Neural progenitor cell (in vitro differentiated cells): ENCODE measurements at regions not wholly inside any gene's neighbourhood (a gene's known extent, or its start where the extent isn't known, plus 50 kb on each side); places are given as distances from the start of the nearest gene placed in this dataset.

Experiments used
- EZH2 ChIP-seq: fragments of 200-600 bp; sonication (generic); IDR thresholded peaks from 2 replicates; pipeline ENCODE4 v1.6.1; 2017; ENCODE audit warnings: antibody characterized with exemption, mild to moderate bottlenecking, moderate library complexity
- EZH2phosphoT487 ChIP-seq: fragments of 200-600 bp; sonication (generic); IDR thresholded peaks from 2 replicates; pipeline ENCODE4 v1.6.1; 2017; ENCODE audit warnings: antibody characterized with exemption
- TF ChIP-seq, protein P1 (sequence below): fragments of 200-600 bp; sonication (generic); IDR thresholded peaks from 2 replicates; pipeline ENCODE4 v1.5.1; 2017; ENCODE audit warnings: antibody characterized with exemption, mild to moderate bottlenecking

DNA sequence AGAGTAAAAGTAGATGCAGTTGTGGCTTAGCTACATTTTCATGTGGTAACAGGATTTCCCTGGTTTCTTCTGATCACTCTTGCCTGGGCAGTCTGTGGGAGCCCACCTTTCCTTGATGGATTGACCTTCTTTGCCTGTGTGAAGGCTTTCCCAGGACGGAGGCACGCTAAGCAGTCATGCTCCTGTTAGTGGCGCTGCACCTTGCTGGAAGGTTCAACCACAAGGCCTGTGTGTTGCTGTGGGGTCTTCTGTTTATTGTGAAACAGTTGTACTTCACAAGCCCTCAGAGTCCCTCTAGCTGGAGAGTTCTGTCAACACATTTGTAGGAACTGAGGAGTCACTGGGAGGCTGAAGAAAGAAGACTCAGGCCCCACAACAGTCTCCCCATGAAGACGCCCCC is 402.0 kb downstream of the IRX1 start:
- TF ChIP-seq, protein P1, sequence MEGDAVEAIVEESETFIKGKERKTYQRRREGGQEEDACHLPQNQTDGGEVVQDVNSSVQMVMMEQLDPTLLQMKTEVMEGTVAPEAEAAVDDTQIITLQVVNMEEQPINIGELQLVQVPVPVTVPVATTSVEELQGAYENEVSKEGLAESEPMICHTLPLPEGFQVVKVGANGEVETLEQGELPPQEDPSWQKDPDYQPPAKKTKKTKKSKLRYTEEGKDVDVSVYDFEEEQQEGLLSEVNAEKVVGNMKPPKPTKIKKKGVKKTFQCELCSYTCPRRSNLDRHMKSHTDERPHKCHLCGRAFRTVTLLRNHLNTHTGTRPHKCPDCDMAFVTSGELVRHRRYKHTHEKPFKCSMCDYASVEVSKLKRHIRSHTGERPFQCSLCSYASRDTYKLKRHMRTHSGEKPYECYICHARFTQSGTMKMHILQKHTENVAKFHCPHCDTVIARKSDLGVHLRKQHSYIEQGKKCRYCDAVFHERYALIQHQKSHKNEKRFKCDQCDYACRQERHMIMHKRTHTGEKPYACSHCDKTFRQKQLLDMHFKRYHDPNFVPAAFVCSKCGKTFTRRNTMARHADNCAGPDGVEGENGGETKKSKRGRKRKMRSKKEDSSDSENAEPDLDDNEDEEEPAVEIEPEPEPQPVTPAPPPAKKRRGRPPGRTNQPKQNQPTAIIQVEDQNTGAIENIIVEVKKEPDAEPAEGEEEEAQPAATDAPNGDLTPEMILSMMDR = no peak
- TF ChIP-seq EZH2 (no peak), EZH2phosphoT487 (no peak)
